ENCODE measurements at regions not wholly inside any gene's neighbourhood (a gene's known extent, or its start where the extent isn't known, plus 50 kb on each side); places are given as distances from the start of the nearest gene placed in this dataset.

- FAIRE-seq (no peak), DNase-seq (ENCODE audit: insufficient read length, low spot score) (no peak)
- no peak for TF ChIP-seq CTCF (IDR thresholded peaks at IDR 0.05; ENCODE audit: insufficient read depth, missing control alignments)
Measured at GRCh38 chr2:19785867-19786266, 115.9 kb downstream of the TTC32 start.

GRCh38 chr2:19785447-19785846, 116.3 kb downstream of the TTC32 start:
- TF ChIP-seq CTCF (IDR thresholded peaks at IDR 0.05; ENCODE audit: insufficient read depth, missing control alignments), result no peak
- DNase-seq (ENCODE audit: insufficient read length, low spot score) (no peak), FAIRE-seq (no peak)

- FAIRE-seq (no peak), DNase-seq (ENCODE audit: insufficient read length, low spot score) (no peak)
- TF ChIP-seq CTCF (IDR thresholded peaks at IDR 0.05; ENCODE audit: insufficient read depth, missing control alignments), result no peak
Measured at GRCh38 chr2:19784456-19784855, 117.3 kb downstream of the TTC32 start.

- TF ChIP-seq CTCF (IDR thresholded peaks at IDR 0.05; ENCODE audit: insufficient read depth, missing control alignments), result no peak
Measured at GRCh38 chr2:19783935-19784334, 117.8 kb downstream of the TTC32 start.

GRCh38 chr2:19776941-19777514, 124.8 kb downstream of the TTC32 start:
- DNase-seq (ENCODE audit: insufficient read length, low spot score) (no peak), FAIRE-seq (no peak)
- TF ChIP-seq CTCF (IDR thresholded peaks at IDR 0.05; ENCODE audit: insufficient read depth, missing control alignments), result no peak

More at GRCh38 chr2:19783935-19784334, 117.8 kb downstream of the TTC32 start:
- DNase-seq (ENCODE audit: insufficient read length, low spot score) (no peak), FAIRE-seq (no peak)

- FAIRE-seq, result no peak
- no peak for DNase-seq (ENCODE audit: insufficient read length, low spot score)
- TF ChIP-seq CTCF (IDR thresholded peaks at IDR 0.05; ENCODE audit: insufficient read depth, missing control alignments), result no peak
Measured at GRCh38 chr2:19775838-19776237, 125.9 kb downstream of the TTC32 start.

GRCh38 chr2:19775315-19775714, 126.5 kb downstream of the TTC32 start:
- no peak for FAIRE-seq
- TF ChIP-seq CTCF (IDR thresholded peaks at IDR 0.05; ENCODE audit: insufficient read depth, missing control alignments), result no peak
- DNase-seq (ENCODE audit: insufficient read length, low spot score), result no peak
